Panc1 (cell line): ENCODE measurements at regions not wholly inside any gene's neighbourhood (a gene's known extent, or its start where the extent isn't known, plus 50 kb on each side); places are given as distances from the start of the nearest gene placed in this dataset.

ENCODE experiments used
- ATAC-seq: fragments of 200-7000 bp; cut with Tn5 transposase; 2 replicates; pipeline ENCODE4 v1.9.1; 2020; ENCODE audit warnings: mild to moderate bottlenecking, moderate library complexity
- BruUV-seq: library from RNA; stranded (reverse); fragments of 400-500 nt; replicated peaks from 2 replicates; lab custom pipeline; 2021; lab: Mats Ljungman, UMichigan
- CTCF ChIA-PET: fragments of 300-600 bp; sonication (Branson Sonifier 250); formaldehyde crosslinking; loops from one replicate; lab custom pipeline; 2022; ENCODE audit warnings: antibody characterized with exemption; lab: Charles Lee
- POLR2A ChIA-PET: fragments of 300-600 bp; sonication (Branson Sonifier 250); formaldehyde crosslinking; loops from one replicate; lab custom pipeline; 2022; ENCODE audit warnings: antibody characterized with exemption; lab: Charles Lee
- DNase-seq: peaks from one replicate; pipeline ENCODE4 v3.0.0-alpha.2; 2010; ENCODE audit warnings: low read depth, low spot score
- H3K27ac ChIP-seq: 2 replicates; pipeline ENCODE4 v1.5.1; 2011; ENCODE audit warnings: mild to moderate bottlenecking, low read length, inconsistent platforms
- H3K27me3 ChIP-seq: fragments of 200-500 bp; sonication (Bioruptor generic); 2 replicates; pipeline ENCODE4 v1.6.0; 2014; ENCODE audit warnings: low read length, inconsistent platforms; ENCODE audit not compliant: control insufficient read depth, insufficient read depth
- H3K36me3 ChIP-seq: fragments of 200-500 bp; sonication (Bioruptor generic); 2 replicates; pipeline ENCODE4 v1.5.1; 2014; ENCODE audit warnings: inconsistent platforms, mild to moderate bottlenecking, low read length, moderate library complexity; ENCODE audit not compliant: control insufficient read depth, insufficient read depth
- H3K4me1 ChIP-seq: 2 replicates; pipeline ENCODE4 v1.5.1; 2011; ENCODE audit warnings: inconsistent platforms, mild to moderate bottlenecking, low read length, moderate library complexity; ENCODE audit not compliant: control insufficient read depth, insufficient read depth
- H3K4me3 ChIP-seq, 2 experiments: 2 replicates each; pipeline ENCODE4 v1.5.1; 2011 to 2012; ENCODE audit warnings: low read depth in 2 of 2, low read length in 2 of 2, mild to moderate bottlenecking in 2 of 2, inconsistent platforms in 1 of 2, moderate library complexity in 1 of 2
- H3K9me3 ChIP-seq: fragments of 200-500 bp; sonication (Bioruptor generic); 2 replicates; pipeline ENCODE4 v1.5.1; 2014; ENCODE audit warnings: low read depth, mild to moderate bottlenecking, inconsistent platforms, low read length, moderate library complexity; ENCODE audit not compliant: control insufficient read depth, insufficient read depth
- CTCF ChIP-seq: fragments of 450-650 bp; IDR thresholded peaks from 2 replicates; pipeline ENCODE4 v1.5.1; 2017; ENCODE audit warnings: mild to moderate bottlenecking
- POLR2AphosphoS5 ChIP-seq: IDR thresholded peaks from 2 replicates; pipeline ENCODE4 v1.6.1; 2012; ENCODE audit warnings: mild to moderate bottlenecking, low read depth, low read length, moderate library complexity
- REST ChIP-seq, 2 experiments: IDR thresholded peaks; 2 replicates each; pipeline ENCODE4 v1.6.1; 2011 to 2012; ENCODE audit warnings: low read depth in 2 of 2, control low read depth in 1 of 2, low read length in 1 of 2, mild to moderate bottlenecking in 1 of 2, moderate library complexity in 1 of 2; ENCODE audit not compliant: insufficient read depth in 1 of 2
- SIN3A ChIP-seq: IDR thresholded peaks from 2 replicates; pipeline ENCODE4 v1.6.1; 2012; ENCODE audit warnings: low read depth, mild to moderate bottlenecking, low read length, moderate library complexity, borderline replicate concordance; ENCODE audit not compliant: insufficient read depth
- TCF7L2 ChIP-seq: IDR thresholded peaks from 2 replicates; pipeline ENCODE4 v1.6.1; 2011; ENCODE audit warnings: mild to moderate bottlenecking, low read depth, low read length, inconsistent platforms
- in situ Hi-C: cut with HindIII; loops from 2 replicates; pipeline ENCODE4 v1.10.0; 2016; ENCODE audit warnings: low sequenced_read_pairs, low pct_unique_long_range_greater_than_20kb
- intact Hi-C: fragments of 100-400 bp; cut with micrococcal nuclease; formaldehyde crosslinking; loops from one replicate; pipeline ENCODE4 v1.10.0; 2022; ENCODE audit not compliant: unreplicated experiment

GRCh38 chr10:62636825-62637248 lies 167.7 kb upstream of the ADO start:
- Histone ChIP-seq H3K27me3 (no peaks in the 10 kb centered on the region), H3K36me3 (no peaks in the 10 kb centered on the region), H3K27ac (no peak overlapping the region), H3K9me3 (no peaks in the 10 kb centered on the region), H3K4me1 (peaks cover 12% of the 10 kb centered on the region), H3K4me3 (no peak overlapping the region)
- peak; percentile 28 for TF ChIP-seq CTCF
- TF ChIP-seq TCF7L2: no peak
- TF ChIP-seq POLR2AphosphoS5: no peak
- TF ChIP-seq REST (IDR thresholded peaks at IDR 0.05; ENCODE audit: insufficient read depth in 1 of 2, low read depth in 2 of 2, low read length in 1 of 2): no peak
- intact Hi-C loops: no loop called here
- BruUV-seq: no TSS peak
- ATAC-seq (no peak), DNase-seq (no peak)
- CTCF ChIA-PET: interaction anchor here (0.6 kb wide), 1 partner anchor 141 kb away, joined by 3 read pairs; no protein-coding TSS in a partner anchor
- in situ Hi-C loops: no loop called here
- POLR2A ChIA-PET: no interaction called here

- H3K4me1 ChIP-seq: peaks cover 12% of the 10 kb centered on the region
- TF ChIP-seq SIN3A (no peak), REST (IDR thresholded peaks at IDR 0.05; ENCODE audit: insufficient read depth in 1 of 2, low read depth in 2 of 2, low read length in 1 of 2) (no peak), CTCF (no peak), POLR2AphosphoS5 (no peak), TCF7L2 (no peak)
- H3K4me3 ChIP-seq: 0 out of 4 replicates have a peak overlapping the region, but pooled peaks of 1 of the 2 experiments have one; percentile 0
- no peaks in the 10 kb centered on the region for H3K9me3 ChIP-seq
- ATAC-seq (peak; percentile 76), DNase-seq (no peak)
- ChIA-PET POLR2A (no interaction called here), CTCF (no interaction called here)
- no TSS peak for BruUV-seq
- in situ Hi-C loops (no loop called here), intact Hi-C loops (no loop called here)
- no peaks in the 10 kb centered on the region for H3K27me3 ChIP-seq
- no peak overlapping the region for H3K27ac ChIP-seq
- H3K36me3 ChIP-seq: no peaks in the 10 kb centered on the region
Observed at GRCh38 chr10:62637249-62638061, 167.1 kb upstream of the ADO start.
